HEK293T (cell line): ENCODE measurements at regions not wholly inside any gene's neighbourhood (a gene's known extent, or its start where the extent isn't known, plus 50 kb on each side); places are given as distances from the start of the nearest gene placed in this dataset.

Experiments used
- FOXK2 ChIP-seq: fragments of 450-650 bp; IDR thresholded peaks from 2 replicates; pipeline ENCODE4 v1.6.1; 2016; ENCODE audit warnings: mild to moderate bottlenecking
- SUZ12 ChIP-seq: fragments of 450-650 bp; IDR thresholded peaks from 2 replicates; pipeline ENCODE4 v1.6.1; 2016; ENCODE audit warnings: mild to moderate bottlenecking
- ZNF384 ChIP-seq: fragments of 450-650 bp; IDR thresholded peaks from 2 replicates; pipeline ENCODE4 v1.6.1; 2016

GRCh38 chr2:106304612-106305184, 110.6 kb upstream of the UXS1 start:
- TF ChIP-seq ZNF384 (no peak), SUZ12 (no peak), FOXK2 (no peak)
